ENCODE measurements at regions not wholly inside any gene's neighbourhood (a gene's known extent, or its start where the extent isn't known, plus 50 kb on each side); places are given as distances from the start of the nearest gene placed in this dataset.

- Histone ChIP-seq H3K36me3 (ENCODE audit: control insufficient read depth, insufficient read depth, low read length) (no peaks in the 10 kb centered on the region), H3K4me3 (no peak overlapping the region), H3K79me2 (ENCODE audit: control insufficient read depth, insufficient read depth, low read length) (no peaks in the 10 kb centered on the region), H3K4me2 (ENCODE audit: insufficient read depth, low read length) (no peak overlapping the region), H3K4me1 (replicated peaks in 1 of 2; ENCODE audit: control insufficient read depth in 2 of 2, insufficient read depth in 2 of 2, low read length in 2 of 2) (no peaks in the 10 kb centered on the region), H3K27ac (ENCODE audit: extremely low read depth, low read depth, low read length) (no peak overlapping the region), H4K20me1 (replicated peaks; ENCODE audit: control insufficient read depth, insufficient read depth, low read length) (no peaks in the 10 kb centered on the region), H3K27me3 (ENCODE audit: control insufficient read depth in 2 of 2, insufficient read depth in 2 of 2, low read length in 2 of 2) (no peaks in the 10 kb centered on the region), H3K9me1 (ENCODE audit: control insufficient read depth, insufficient read depth, low read length) (no peaks in the 10 kb centered on the region), H3K9ac (ENCODE audit: insufficient read depth in 1 of 2, low read depth in 2 of 2, low read length in 2 of 2) (no peak overlapping the region), H3K9me3 (replicated peaks; ENCODE audit: control insufficient read depth, insufficient read depth, low read depth, low read length) (no peaks in the 10 kb centered on the region), H2AFZ (ENCODE audit: low read depth, low read length) (no peak overlapping the region)
- ChIA-PET POLR2A (no interaction called here), CTCF (ENCODE audit: low intra/inter-chr PET ratio) (no interaction called here)
- no peak for TF ChIP-seq ZSCAN29 (IDR thresholded peaks at IDR 0.05)
- DNase-seq (ENCODE audit: extremely low read depth in 1 of 4, low spot score in 3 of 4) (no peak), FAIRE-seq (no peak), ATAC-seq (no peak)
- BruUV-seq (replicated peaks) = no TSS peak
- in situ Hi-C loops (cut with MboI) = no loop called here
- intact Hi-C loops (cut with micrococcal nuclease) = no loop called here
- WGBS (ENCODE audit: insufficient coverage, low coverage, missing lambda C conversion rate) = 0% methylated on average over 4 of the region's 4 CpGs
These were observed 481.7 kb downstream of the TLE1 start for GRCh38 chr9:81207651-81208050.

- TF ChIP-seq ZNF785 (CRISPR knock-in tag; IDR thresholded peaks at IDR 0.05) = no peak
- TF ChIP-seq ZNF408 (CRISPR knock-in tag; IDR thresholded peaks at IDR 0.05; ENCODE audit: low read depth) = no peak
- no peak for TF ChIP-seq ZMIZ1 (IDR thresholded peaks at IDR 0.05; ENCODE audit: low read depth in 2 of 2, low read length in 2 of 2)
- TF ChIP-seq TAF1 (IDR thresholded peaks at IDR 0.05; ENCODE audit: control insufficient read depth, extremely low read depth, insufficient read depth, low read length, severe bottlenecking) = no peak
- no peak for TF ChIP-seq NONO (IDR thresholded peaks at IDR 0.05; ENCODE audit: low read depth in 2 of 2, low read length in 1 of 2)
- no peak for TF ChIP-seq ZNF780A (CRISPR knock-in tag; IDR thresholded peaks at IDR 0.05)
- TF ChIP-seq ZNF23 (CRISPR knock-in tag; IDR thresholded peaks at IDR 0.05) = no peak
- ChIA-PET CTCF (ENCODE audit: low intra/inter-chr PET ratio) (no interaction called here), POLR2A (no interaction called here)
- H2AFZ ChIP-seq (ENCODE audit: low read depth, low read length) = no peak overlapping the region
- no peaks in the 10 kb centered on the region for H3K9me1 ChIP-seq (ENCODE audit: control insufficient read depth, insufficient read depth, low read length)
- no peaks in the 10 kb centered on the region for H3K36me3 ChIP-seq (ENCODE audit: control insufficient read depth, insufficient read depth, low read length)
- H4K20me1 ChIP-seq (replicated peaks; ENCODE audit: control insufficient read depth, insufficient read depth, low read length) = no peaks in the 10 kb centered on the region
- in situ Hi-C loops (cut with MboI) = no loop called here
- no peaks in the 10 kb centered on the region for H3K27me3 ChIP-seq (ENCODE audit: control insufficient read depth in 2 of 2, insufficient read depth in 2 of 2, low read length in 2 of 2)
- H3K9me3 ChIP-seq (replicated peaks; ENCODE audit: control insufficient read depth, insufficient read depth, low read depth, low read length) = no peaks in the 10 kb centered on the region
- intact Hi-C loops (cut with micrococcal nuclease) = no loop called here
- no peaks in the 10 kb centered on the region for H3K79me2 ChIP-seq (ENCODE audit: control insufficient read depth, insufficient read depth, low read length)
- ATAC-seq (no peak), DNase-seq (ENCODE audit: extremely low read depth in 1 of 4, low spot score in 3 of 4) (no peak), FAIRE-seq (no peak)
- H3K4me2 ChIP-seq (ENCODE audit: insufficient read depth, low read length) = no peak overlapping the region
- no peak overlapping the region for H3K27ac ChIP-seq (ENCODE audit: extremely low read depth, low read depth, low read length)
- 10% methylated on average over 2 of the region's 6 CpGs for WGBS (ENCODE audit: insufficient coverage, low coverage, missing lambda C conversion rate)
- no peak overlapping the region for H3K4me3 ChIP-seq
- H3K4me1 ChIP-seq (replicated peaks in 1 of 2; ENCODE audit: control insufficient read depth in 2 of 2, insufficient read depth in 2 of 2, low read length in 2 of 2) = no peaks in the 10 kb centered on the region
- no peak overlapping the region for H3K9ac ChIP-seq (ENCODE audit: insufficient read depth in 1 of 2, low read depth in 2 of 2, low read length in 2 of 2)
- no TSS peak for BruUV-seq (replicated peaks)
These were observed 487.1 kb downstream of the TLE1 start for GRCh38 chr9:81202292-81202691.
